HG03354 (cell line): ENCODE measurements at regions not wholly inside any gene's neighbourhood (a gene's known extent, or its start where the extent isn't known, plus 50 kb on each side); places are given as distances from the start of the nearest gene placed in this dataset.

Experiments
- ATAC-seq: cut with Tn5 transposase; IDR thresholded peaks from one replicate; pipeline ENCODE4 v1.9.1; 2021; ENCODE audit warnings: mild to moderate bottlenecking; ENCODE audit not compliant: unreplicated experiment, poor library complexity, severe bottlenecking

DNA sequence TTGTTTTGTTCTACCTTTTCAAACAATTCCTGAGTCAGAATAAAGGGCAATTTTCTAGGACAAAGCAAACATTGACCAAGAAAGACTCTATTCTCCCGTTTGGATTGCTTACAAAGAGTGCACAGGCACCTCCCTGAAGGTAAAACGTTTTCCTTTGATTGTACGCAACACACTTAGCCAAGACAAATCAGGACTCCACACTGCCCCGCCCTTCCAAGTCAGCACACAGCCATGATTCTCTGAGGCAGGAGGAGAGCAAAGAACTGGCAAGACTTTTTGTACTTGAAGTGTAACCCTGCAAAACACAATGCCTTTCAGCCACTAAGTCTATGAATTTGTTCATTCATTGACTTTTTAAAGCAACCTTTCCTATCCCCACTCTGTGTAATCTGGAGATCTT lies 85.0 kb upstream of the FAM180A start:
- ATAC-seq, result no peak

DNA sequence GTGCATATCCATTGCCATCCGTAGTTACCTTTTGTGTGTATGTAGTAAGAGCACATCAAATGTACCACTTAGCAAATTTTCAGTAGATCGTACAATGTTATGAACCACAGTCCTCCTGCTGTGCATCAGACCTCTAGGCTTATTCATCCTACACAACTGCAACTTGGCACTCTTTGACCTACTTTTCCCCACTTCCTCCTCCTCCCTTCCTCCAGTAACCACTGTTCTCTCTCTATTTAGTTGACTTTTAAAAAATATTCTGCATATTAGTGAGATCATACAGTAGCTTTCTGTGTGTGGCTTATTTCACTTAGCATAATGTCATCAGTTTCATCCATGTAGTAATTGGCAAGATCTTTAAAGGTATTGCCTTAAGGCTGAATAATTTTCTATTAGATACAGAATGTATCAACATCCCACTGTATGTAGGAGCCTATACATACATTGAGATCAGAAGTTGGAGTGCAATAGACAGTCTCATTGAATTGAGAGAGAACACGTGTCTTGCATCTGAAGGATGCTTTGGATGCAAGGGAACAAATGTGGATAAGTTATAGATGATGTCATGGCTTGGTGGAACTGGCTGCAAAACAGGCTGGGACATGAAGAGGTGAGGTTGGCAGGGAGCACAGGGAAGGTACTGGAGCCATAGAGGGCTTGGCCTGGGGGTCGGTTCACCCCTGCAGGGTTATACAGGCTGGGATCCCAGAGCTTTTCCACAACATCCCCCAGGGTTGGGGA lies 83.0 kb upstream of the FAM180A start:
- no peak for ATAC-seq

DNA sequence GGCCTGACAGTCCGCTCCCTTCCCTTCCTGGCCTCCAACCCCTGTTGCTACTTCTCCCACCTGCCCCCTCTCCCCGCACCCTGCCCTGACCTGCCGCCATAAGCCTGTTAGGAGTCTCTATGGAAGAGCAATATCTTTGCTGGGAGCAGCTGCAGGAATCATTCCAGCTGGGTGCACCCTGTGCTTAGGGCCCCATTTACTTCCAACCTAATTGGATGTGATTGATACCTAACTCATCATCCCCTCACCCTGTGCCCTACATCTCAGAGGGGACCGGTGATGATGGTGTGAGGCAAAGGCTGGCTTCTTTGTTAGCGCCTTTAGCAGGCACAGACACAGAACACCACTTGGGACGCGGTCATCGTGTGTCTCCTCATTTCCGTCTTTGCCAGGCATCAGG lies 80.0 kb upstream of the FAM180A start:
- ATAC-seq, result no peak

DNA sequence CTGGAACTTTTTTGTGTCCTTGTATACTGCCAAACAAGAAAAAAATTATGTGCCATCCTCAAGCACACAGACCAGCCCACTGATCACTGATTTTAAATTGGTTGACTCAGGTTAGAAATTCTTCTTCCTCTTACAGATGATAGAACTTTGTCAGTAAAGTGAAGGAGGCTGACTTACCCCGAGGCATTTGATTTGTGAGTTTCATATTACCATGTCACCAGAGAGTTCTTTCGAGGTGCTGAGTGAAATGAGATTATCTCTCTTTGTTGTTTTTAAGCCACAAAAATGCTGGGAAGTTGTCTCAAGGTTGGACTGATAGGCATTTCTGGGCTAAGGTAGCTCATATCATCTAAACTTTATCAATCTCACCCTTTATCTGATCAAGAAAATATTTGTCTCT lies 78.8 kb upstream of the FAM180A start:
- ATAC-seq, result no peak

DNA sequence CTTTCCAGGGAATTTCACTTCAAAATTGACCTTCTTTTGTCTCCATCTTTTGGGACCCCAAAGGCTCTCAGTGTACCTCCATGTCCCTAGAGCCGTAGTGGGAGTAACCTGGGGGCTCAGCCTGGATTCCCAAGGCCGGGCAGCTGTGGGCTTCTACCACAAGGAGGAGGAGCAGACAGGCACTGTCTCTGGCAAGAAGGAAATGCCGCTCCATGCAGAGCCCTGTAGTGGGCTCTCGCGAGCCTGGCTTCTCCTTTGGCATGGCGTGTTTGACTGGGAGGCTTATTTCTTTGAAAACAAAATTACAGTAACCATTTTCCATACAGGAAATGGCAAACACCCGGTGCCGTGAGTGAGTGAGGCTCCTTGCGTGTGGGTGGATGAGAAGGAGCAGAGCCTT lies 76.8 kb upstream of the FAM180A start:
- no peak for ATAC-seq

DNA sequence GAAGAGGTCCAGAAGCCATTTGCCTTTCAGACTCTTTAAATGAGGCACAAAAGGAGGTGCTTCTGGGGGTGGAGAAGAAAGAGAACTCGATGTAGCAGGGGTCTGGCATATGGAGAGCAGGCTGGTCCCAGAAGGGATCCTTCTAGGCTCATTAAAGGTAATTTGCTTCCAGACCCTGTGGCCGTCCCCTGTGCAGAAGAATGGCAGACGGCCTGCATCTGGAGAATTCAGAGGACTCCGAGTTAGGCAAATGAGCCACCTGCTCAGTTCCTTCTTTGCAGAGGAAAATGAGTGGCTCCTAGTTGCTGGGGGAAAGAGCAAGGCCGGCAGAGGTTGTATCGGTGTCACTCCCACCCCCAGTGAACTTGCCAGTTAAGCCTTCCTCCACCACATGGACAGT lies 73.8 kb upstream of the FAM180A start:
- no peak for ATAC-seq

DNA sequence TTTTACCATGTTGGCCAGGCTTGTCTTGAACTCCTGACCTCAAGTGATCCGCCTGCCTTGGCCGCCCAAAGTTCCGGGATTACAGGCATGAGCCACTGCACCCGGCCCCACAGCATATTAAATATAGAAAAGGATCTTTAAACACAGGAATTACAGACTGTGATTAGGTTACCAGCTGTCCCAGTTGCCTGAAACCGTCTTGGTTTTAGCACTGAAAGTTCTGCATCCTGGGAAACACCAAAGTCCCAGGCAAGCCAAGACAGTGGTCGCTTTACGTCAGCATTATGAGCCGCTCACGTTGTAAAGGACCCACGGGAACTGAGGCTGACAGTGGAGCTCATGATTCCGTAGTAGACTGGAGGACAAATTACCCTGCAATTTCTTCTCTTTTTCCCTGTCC lies 69.0 kb upstream of the FAM180A start:
- ATAC-seq, result no peak

DNA sequence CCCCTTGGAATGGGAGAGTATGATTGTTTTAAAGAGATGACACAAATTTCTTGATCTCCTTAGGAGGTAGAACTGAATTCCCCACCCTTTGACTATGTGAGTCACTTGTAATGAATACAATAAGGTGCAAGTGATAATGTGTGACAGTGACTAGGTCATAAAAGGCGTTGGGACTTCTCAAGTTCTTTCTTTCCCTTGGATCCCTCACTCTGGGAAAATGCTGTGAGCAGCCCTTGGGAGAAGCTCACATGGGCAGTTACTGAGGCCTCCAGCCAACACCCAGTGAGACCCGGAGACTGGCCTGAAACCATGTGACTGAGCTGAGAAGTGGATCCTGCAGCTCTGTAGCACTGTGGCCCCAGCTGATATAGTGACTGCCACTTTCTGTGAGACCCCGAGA lies 66.4 kb upstream of the FAM180A start:
- ATAC-seq, result no peak

DNA sequence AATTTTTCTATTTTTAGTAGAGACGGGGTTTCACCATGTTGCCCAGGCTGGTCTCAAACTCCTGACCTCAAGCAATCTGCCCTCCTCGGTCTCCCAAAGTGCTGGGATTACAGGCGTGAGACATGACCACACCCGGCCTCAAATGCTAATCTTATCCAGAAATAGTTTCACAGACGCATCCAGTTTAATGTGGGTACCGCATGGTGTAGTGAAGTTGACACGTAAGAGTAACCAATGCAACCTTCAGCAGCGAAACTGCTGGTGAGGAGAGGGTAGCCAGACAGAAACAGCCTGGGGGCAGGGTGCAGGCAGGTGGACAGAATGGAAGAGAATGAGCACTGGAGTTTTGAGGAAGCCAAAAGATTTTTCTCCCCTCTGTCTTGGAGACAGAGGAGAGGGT lies 63.5 kb upstream of the FAM180A start:
- no peak for ATAC-seq

DNA sequence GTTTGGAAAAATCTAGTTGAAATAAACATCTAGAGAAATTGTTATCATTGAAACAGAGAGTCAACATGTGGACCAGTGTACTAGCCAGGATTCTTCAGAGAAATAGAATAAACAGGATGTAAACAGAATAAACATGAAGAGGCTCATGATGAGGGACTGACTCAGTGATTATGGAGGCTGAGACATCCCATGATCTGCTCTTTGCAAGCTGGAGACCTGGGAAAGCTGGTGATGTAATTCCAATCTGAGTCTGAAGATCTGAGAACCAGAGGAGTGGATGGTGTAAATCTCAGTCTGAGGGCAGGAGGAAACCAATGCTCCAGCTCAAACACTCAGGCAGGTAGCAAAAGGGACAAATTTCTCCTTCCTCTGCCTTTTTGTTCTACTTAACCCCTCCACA lies 62.9 kb upstream of the FAM180A start:
- ATAC-seq, result no peak

DNA sequence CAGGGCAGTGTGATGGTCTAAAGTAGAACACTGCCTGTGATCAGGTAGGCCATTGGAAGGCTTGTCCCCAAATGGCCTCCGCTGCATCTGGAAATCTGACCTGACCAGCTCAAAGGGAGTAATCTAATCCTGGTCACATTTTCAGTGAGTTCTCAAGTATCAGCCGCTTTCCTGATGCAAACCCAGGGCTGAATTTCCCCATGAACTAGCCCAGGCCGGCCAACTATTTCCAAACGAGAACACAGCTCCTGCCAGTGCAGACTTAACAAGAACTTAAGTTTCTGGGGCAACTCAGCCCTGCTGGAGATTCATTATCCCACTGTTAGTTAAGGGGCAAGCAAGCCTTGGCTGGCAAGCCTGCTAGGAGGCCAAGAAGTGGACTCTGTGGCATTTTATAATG lies 59.6 kb upstream of the FAM180A start:
- no peak for ATAC-seq

DNA sequence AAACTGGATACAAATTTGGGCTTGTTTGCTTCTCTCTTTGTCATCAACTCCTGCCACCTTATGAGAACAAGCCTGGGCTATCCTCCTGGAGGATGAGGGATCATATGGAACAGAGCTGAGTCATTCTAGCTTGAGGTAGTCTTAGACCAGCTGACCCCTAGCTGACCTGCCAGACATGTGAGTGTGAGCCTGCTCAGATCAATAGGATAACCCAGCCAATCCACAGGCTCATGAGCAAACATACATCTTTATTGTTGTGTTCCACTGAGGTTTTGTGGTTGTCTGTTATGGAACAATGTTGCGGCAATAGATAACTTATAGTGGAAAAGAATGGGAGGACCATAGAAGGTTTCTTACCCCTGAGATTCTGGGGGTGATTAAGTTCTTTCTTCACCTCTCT lies 54.5 kb upstream of the FAM180A start:
- ATAC-seq, result no peak

DNA sequence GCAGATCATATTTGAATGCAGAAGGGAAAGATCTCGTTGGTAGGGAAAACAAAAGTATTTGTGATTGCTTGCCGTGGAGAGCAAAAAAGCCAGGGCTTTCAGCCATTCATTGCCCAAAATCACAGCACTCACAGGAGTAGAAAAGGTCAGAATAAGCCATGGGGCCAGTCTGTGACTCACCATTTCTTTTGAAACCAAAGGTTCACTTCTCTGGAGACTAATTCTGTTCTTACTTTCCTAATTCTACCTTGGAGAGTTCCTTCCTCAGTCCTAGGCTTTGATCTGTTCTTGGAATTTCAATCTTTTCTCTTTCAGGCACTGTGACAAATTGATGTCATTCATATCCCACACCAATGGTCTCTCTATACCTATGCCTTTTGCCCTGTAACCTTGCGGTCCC lies 54.1 kb upstream of the FAM180A start:
- no peak for ATAC-seq

DNA sequence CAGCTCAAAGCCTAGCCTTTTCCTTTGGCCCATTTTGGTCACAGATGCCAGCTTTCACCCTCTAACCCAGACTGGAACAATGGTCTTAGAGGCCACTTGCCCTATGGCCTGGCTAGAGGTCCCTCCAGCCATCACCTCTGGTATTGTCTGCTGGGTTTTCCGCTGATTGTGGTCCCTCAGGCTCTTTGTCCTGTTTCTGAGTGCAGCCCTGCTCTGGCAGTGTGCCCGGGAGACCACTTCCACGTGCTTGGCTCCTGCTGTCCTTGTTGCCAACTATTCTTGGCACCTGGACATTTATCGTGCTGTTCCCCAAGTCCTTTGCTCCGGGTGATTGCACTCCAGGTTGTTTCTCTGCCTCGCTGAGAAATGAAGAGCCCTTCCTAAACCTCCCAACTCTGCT lies 53.3 kb upstream of the FAM180A start:
- ATAC-seq, result no peak

DNA sequence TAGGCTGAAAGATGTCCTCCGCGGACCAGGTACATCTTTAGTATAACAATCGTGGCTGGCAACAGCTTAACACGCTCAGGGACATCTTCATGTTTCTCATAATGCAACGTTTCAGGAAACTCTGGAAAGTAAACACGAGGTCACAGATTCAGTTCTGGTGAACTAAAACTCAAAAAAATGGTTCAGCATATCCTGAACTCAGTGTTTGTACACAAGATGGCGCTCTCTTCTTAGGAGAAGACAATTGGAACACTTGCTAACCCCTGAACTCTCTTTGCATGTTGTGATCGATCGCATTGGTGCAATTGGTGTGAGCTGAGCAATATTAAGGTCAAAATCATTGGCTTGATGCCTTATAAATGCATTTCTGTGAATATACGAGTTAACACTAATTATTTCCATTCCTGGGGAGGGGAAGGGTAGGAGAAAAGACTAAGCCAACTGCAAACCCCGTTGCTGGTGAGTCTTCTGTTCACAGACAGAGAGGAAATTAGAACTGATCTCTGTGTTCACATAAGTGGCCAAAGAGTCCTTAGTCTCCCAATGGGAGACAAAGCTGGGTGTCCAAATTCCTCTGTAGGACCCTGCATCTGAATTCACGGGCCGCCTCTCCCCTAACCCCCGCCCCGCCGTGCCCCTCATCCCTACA lies 52.6 kb upstream of the FAM180A start:
- ATAC-seq, result peak; percentile 78

DNA sequence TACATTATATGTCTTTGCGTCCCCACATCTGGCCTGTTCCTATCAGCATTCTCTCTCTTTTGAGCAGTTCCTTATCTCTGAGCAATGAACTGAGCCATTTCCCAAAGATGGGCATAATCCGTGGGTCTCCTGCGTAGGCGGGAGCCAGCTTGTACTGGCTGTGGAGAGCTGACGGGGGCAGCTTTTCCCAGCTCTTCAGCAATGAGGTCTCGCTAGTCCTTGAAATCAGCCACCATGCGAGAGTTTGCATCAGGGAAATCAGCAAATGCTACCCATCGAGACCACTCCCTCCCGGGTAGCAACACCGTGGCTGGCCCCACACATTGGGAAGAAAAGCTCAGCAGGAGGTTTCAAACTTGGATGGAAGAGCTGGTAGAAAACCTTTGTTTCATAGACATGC lies 51.9 kb upstream of the FAM180A start:
- no peak for ATAC-seq

DNA sequence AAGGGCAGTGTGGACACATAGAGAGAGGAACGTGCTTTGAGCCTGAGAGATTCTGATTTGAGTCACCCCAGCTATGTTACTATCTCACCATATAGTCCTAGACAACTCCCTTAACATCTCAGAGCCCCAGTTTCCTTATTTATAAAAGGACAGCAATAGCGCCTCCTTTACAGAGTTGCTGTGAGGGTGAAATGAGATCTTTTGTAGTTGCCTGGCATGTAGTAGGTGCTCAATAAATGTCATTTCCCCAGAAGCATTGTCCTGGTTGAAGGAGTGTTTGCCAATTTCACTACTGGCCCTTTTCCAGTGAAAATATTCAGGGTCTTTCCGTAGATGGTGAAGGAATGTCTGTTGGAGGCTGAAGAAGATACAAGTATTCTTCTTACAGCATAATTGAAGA lies 51.3 kb upstream of the FAM180A start:
- no peak for ATAC-seq
